Colon (tissue), 2 donors: ENCODE measurements at regions not wholly inside any gene's neighbourhood (a gene's known extent, or its start where the extent isn't known, plus 50 kb on each side); places are given as distances from the start of the nearest gene placed in this dataset.

Experiments
- FAIRE-seq: peaks from 2 replicates; lab custom pipeline; 2012; peaks lifted over from hg19 to GRCh38; lab: Jason Lieb, UNC
- donor health status: control.
- donor health status: control.

GRCh38 chr19:30626626-30626966 is 254.4 kb downstream of the ZNF536 start:
- FAIRE-seq = no peak

- FAIRE-seq = no peak
Observed at GRCh38 chr19:30625947-30626625, 253.9 kb downstream of the ZNF536 start.

GRCh38 chr19:30622276-30622675 is 250.1 kb downstream of the ZNF536 start:
- no peak for FAIRE-seq

DNA sequence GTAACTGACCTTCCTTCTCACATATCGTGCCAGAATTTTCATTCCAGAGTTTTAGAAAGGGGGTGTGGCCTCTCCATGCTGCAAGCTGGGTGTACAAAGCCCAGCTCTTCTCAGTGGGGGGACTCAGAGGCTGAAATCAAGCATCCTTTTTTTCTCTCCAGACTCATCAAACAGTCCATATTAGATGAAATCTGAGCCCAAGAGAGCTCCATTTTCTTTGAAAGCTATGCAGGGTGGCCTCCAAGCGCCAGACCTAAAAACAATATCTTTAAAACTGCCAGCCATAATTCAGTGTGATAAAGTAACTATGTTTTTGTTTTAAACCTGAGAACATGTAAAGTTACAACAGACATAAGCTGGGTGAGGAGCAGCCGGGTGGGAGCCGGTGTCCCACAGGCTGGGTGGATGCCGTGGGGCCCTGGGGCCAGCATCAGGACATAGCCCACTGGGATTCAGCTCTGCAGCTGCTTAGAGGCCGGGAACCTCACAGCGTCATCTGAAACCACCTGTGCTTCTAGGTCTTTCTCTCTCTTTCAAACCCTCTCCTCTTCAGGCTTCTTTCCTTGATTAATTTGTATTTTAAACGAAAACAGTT is 249.2 kb downstream of the ZNF536 start:
- FAIRE-seq = no peak

DNA sequence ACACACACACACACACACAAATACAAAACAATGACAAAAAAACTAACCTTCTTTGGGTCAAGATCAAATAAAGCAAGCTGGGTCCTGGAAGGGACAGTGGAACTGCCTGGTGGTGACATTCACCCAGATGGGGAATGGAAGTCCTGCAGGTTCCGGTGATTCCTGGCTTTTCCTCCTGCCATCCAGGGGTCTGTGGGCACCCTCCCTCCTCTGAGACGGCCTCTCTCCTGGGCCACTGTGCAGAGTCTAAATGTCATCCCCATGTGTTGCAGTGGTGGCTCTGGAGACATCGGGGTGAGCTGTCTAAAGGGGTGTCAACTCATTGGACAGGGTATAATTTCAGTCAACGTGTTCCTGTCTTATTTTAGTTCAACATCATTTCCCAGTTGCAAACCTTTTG is 248.2 kb downstream of the ZNF536 start:
- no peak for FAIRE-seq

- no peak for FAIRE-seq
Observed at GRCh38 chr19:30609656-30610270, 237.6 kb downstream of the ZNF536 start.

DNA sequence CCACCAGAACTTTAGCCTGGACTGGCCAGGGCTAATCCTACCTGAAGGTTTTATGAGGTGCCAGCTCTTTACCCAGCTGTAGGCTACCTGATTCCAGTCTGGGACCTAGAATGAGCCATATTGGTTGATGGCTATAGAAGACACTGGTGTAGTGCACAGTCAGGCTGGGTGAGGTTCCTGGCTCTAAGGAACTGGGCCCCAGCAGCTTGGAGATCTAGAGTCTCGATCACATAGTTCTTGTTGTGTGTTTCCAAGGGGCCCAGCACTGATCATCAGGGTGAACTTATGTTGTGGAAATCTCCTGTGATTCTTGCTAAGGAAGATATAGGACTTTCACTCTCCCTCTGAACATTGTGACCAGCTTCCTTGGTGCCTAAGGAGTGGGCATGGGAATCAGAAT is 236.3 kb downstream of the ZNF536 start:
- no peak for FAIRE-seq
